ENCODE measurements at regions not wholly inside any gene's neighbourhood (a gene's known extent, or its start where the extent isn't known, plus 50 kb on each side); places are given as distances from the start of the nearest gene placed in this dataset.

- Histone ChIP-seq H3K27me3 (no peaks in the 10 kb centered on the region), H3K9me3 (no peaks in the 10 kb centered on the region), H3K4me3 (no peak overlapping the region), H3K36me3 (no peaks in the 10 kb centered on the region), H3K4me1 (peaks cover 0 to 21% (median 16%) of the 10 kb centered on the region in 4 donors), H3K27ac (no peak overlapping the region)
- 90 to 92% methylated on average over 2 of the region's 2 CpGs for WGBS, 2 donors
- DNase-seq = no peak
- no peak for TF ChIP-seq EP300 (IDR thresholded peaks at IDR 0.05)
- TF ChIP-seq POLR2AphosphoS5 (IDR thresholded peaks at IDR 0.05) = no peak
- no peak for TF ChIP-seq CTCF (IDR thresholded peaks at IDR 0.05)
- TF ChIP-seq POLR2A (IDR thresholded peaks at IDR 0.05) = no peak
- intact Hi-C loops (cut with DNase I) = no loop called here
Observed at GRCh38 chr5:5632678-5633077, 210.2 kb downstream of the ICE1 start.

- H3K9me3 ChIP-seq = peaks cover 0 to 5% (median 0%) of the 10 kb centered on the region in 4 donors
- no peak overlapping the region for H3K27ac ChIP-seq
- TF ChIP-seq EP300 (IDR thresholded peaks at IDR 0.05) (no peak), POLR2A (IDR thresholded peaks at IDR 0.05) (no peak), CTCF (IDR thresholded peaks at IDR 0.05) (no peak), POLR2AphosphoS5 (IDR thresholded peaks at IDR 0.05) (no peak)
- no peaks in the 10 kb centered on the region for H3K36me3 ChIP-seq
- intact Hi-C loops (cut with DNase I) = no loop called here
- no peak for DNase-seq
- no peak overlapping the region for H3K4me3 ChIP-seq
- no peaks in the 10 kb centered on the region for H3K27me3 ChIP-seq
- 77 to 79% methylated on average over 5 of the region's 5 CpGs for WGBS, 2 donors
- H3K4me1 ChIP-seq = peaks cover 0 to 6% (median 4%) of the 10 kb centered on the region in 4 donors
Observed at GRCh38 chr5:5629607-5629978, 207.1 kb downstream of the ICE1 start.

- intact Hi-C loops (cut with DNase I) = no loop called here
- TF ChIP-seq POLR2AphosphoS5 (IDR thresholded peaks at IDR 0.05) (no peak), POLR2A (IDR thresholded peaks at IDR 0.05) (no peak), CTCF (IDR thresholded peaks at IDR 0.05) (no peak), EP300 (IDR thresholded peaks at IDR 0.05) (no peak)
- no peak overlapping the region for H3K27ac ChIP-seq
- H3K36me3 ChIP-seq = no peaks in the 10 kb centered on the region
- H3K4me1 ChIP-seq = peaks cover 0 to under 1% (median 0%) of the 10 kb centered on the region in 4 donors
- DNase-seq = no peak
- H3K9me3 ChIP-seq = peaks cover 0 to 5% (median 0%) of the 10 kb centered on the region in 4 donors
- H3K27me3 ChIP-seq = no peaks in the 10 kb centered on the region
- WGBS, 2 donors = 76 to 83% methylated on average over 10 of the region's 10 CpGs
- H3K4me3 ChIP-seq = no peak overlapping the region
Observed at GRCh38 chr5:5628866-5629606, 206.6 kb downstream of the ICE1 start.

GRCh38 chr5:5626412-5626811, 203.9 kb downstream of the ICE1 start:
- Histone ChIP-seq H3K4me3 (no peak overlapping the region), H3K27me3 (no peaks in the 10 kb centered on the region), H3K36me3 (no peaks in the 10 kb centered on the region), H3K9me3 (peaks cover 0 to 20% (median 0%) of the 10 kb centered on the region in 4 donors), H3K4me1 (no peaks in the 10 kb centered on the region), H3K27ac (no peak overlapping the region)
- TF ChIP-seq POLR2A (IDR thresholded peaks at IDR 0.05) = no peak
- no peak for TF ChIP-seq CTCF (IDR thresholded peaks at IDR 0.05)
- no peak for TF ChIP-seq EP300 (IDR thresholded peaks at IDR 0.05)
- TF ChIP-seq POLR2AphosphoS5 (IDR thresholded peaks at IDR 0.05) = no peak
- no peak for DNase-seq
- 78 to 85% methylated on average over 1 of the region's 1 CpG for WGBS, 2 donors
- intact Hi-C loops (cut with DNase I) = no loop called here

- no peak for DNase-seq
- TF ChIP-seq EP300 (IDR thresholded peaks at IDR 0.05) = no peak
- no peak for TF ChIP-seq POLR2AphosphoS5 (IDR thresholded peaks at IDR 0.05)
- TF ChIP-seq CTCF (IDR thresholded peaks at IDR 0.05) = no peak
- no peak for TF ChIP-seq POLR2A (IDR thresholded peaks at IDR 0.05)
- Histone ChIP-seq H3K4me1 (no peaks in the 10 kb centered on the region), H3K4me3 (no peak overlapping the region), H3K36me3 (no peaks in the 10 kb centered on the region), H3K27me3 (no peaks in the 10 kb centered on the region), H3K9me3 (peaks cover 0 to 20% (median 0%) of the 10 kb centered on the region in 4 donors), H3K27ac (no peak overlapping the region)
- WGBS, 2 donors = 73 to 74% methylated on average over 3 of the region's 3 CpGs
- intact Hi-C loops (cut with DNase I) = no loop called here
Observed at GRCh38 chr5:5625491-5625890, 203.0 kb downstream of the ICE1 start.

Data from sigmoid colon (tissue), 6 donors.